Keratinocyte (primary cell): ENCODE measurements at regions not wholly inside any gene's neighbourhood (a gene's known extent, or its start where the extent isn't known, plus 50 kb on each side); places are given as distances from the start of the nearest gene placed in this dataset.

ENCODE experiments used
- DNase-seq: peaks from one replicate; pipeline ENCODE4 v3.0.0-alpha.2; 2011; ENCODE audit warnings: low read depth, missing footprints, low spot score
- FAIRE-seq: peaks from 2 replicates; lab custom pipeline; 2011; peaks lifted over from hg19 to GRCh38; lab: Jason Lieb, UNC
- H2AFZ ChIP-seq: 2 replicates; pipeline ENCODE4 v1.6.0; 2012; ENCODE audit warnings: low read length, control low read depth, inconsistent platforms; ENCODE audit not compliant: control insufficient read depth
- H3K27ac ChIP-seq: 2 replicates; pipeline ENCODE4 v1.5.1; 2011; ENCODE audit warnings: low read length; ENCODE audit not compliant: control insufficient read depth, insufficient read depth
- H3K27me3 ChIP-seq: 3 replicates; pipeline ENCODE4 v1.6.0; 2011; ENCODE audit warnings: low read length; ENCODE audit not compliant: control insufficient read depth, insufficient read depth; ENCODE audit errors: extremely low read depth
- H3K36me3 ChIP-seq, 2 experiments: 2 replicates in 1 of 2; 3 replicates in 1 of 2; pipeline ENCODE4 v1.5.1; 2011; ENCODE audit warnings: low read length in 2 of 2, mild to moderate bottlenecking in 1 of 2; ENCODE audit not compliant: control insufficient read depth in 2 of 2, insufficient read depth in 2 of 2; ENCODE audit errors: extremely low read depth in 1 of 2
- H3K4me1 ChIP-seq: 3 replicates; pipeline ENCODE4 v1.5.1; 2011; ENCODE audit warnings: low read length; ENCODE audit not compliant: control insufficient read depth, insufficient read depth; ENCODE audit errors: extremely low read depth
- H3K4me2 ChIP-seq: 3 replicates; pipeline ENCODE4 v1.6.0; 2011; ENCODE audit warnings: low read depth, low read length; ENCODE audit not compliant: control insufficient read depth, insufficient read depth; ENCODE audit errors: extremely low read depth
- H3K4me3 ChIP-seq, 3 experiments: fragments of 200-600 bp in 1 of 3; sonication (generic) in 1 of 3; 2 replicates in 2 of 3; 3 replicates in 1 of 3; pipeline ENCODE4 v1.5.1; 2011 to 2016; ENCODE audit warnings: low read length in 3 of 3, mild to moderate bottlenecking in 3 of 3, control low read depth in 2 of 3, inconsistent platforms in 1 of 3, low read depth in 1 of 3, mixed read lengths in 1 of 3, mixed run types in 1 of 3, moderate library complexity in 1 of 3; ENCODE audit not compliant: control insufficient read depth in 2 of 3, insufficient read depth in 2 of 3; ENCODE audit errors: extremely low read depth in 1 of 3
- H3K79me2 ChIP-seq: 2 replicates; pipeline ENCODE4 v1.6.0; 2012; ENCODE audit warnings: low read length; ENCODE audit not compliant: control insufficient read depth, insufficient read depth
- H3K9ac ChIP-seq: 3 replicates; pipeline ENCODE4 v1.6.0; 2011; ENCODE audit warnings: low read length; ENCODE audit not compliant: control insufficient read depth, insufficient read depth; ENCODE audit errors: extremely low read depth
- H3K9me1 ChIP-seq: 3 replicates; pipeline ENCODE4 v1.6.0; 2011; ENCODE audit warnings: low read length; ENCODE audit not compliant: control insufficient read depth, insufficient read depth; ENCODE audit errors: extremely low read depth
- H3K9me3 ChIP-seq: 2 replicates; pipeline ENCODE4 v1.5.1; 2012; ENCODE audit warnings: low read depth, low read length; ENCODE audit not compliant: control insufficient read depth
- H4K20me1 ChIP-seq: 3 replicates; pipeline ENCODE4 v1.6.0; 2011; ENCODE audit warnings: low read length; ENCODE audit not compliant: control insufficient read depth, insufficient read depth; ENCODE audit errors: extremely low read depth
- CTCF ChIP-seq, 3 experiments: IDR thresholded peaks in 1 of 3; conservative IDR thresholded peaks in 1 of 3; optimal IDR thresholded peaks in 1 of 3; 2 replicates in 2 of 3; 3 replicates in 1 of 3; pipeline versions ENCODE3 to v1.5.1; 2011; ENCODE audit warnings: low read length in 3 of 3, mild to moderate bottlenecking in 3 of 3, moderate library complexity in 2 of 3, control low read depth in 1 of 3, inconsistent platforms in 1 of 3; ENCODE audit not compliant: insufficient read depth in 2 of 3; ENCODE audit errors: extremely low read depth in 1 of 3
- EZH2 ChIP-seq: IDR thresholded peaks from one replicate; pipeline ENCODE4 v1.6.1; 2012; ENCODE audit warnings: inconsistent platforms, mild to moderate bottlenecking, low read length, moderate library complexity
- dilution Hi-C: fragments of 300-500 bp; cut with MboI; formaldehyde crosslinking; loops from one replicate; pipeline ENCODE4 v1.7.0; 2020; ENCODE audit warnings: low sequenced_read_pairs; ENCODE audit not compliant: extremely low pct_ligation_motif_present

- TF ChIP-seq EZH2 (no peak), CTCF (optimal IDR thresholded peaks at IDR 0.05 in 1 of 3, IDR thresholded peaks at IDR 0.05 in 1 of 3, conservative IDR thresholded peaks at IDR 0.05 in 1 of 3; ENCODE audit: extremely low read depth in 1 of 3, insufficient read depth in 2 of 3, low read length in 3 of 3) (no peak)
- H2AFZ ChIP-seq = no peak overlapping the region
- H3K9ac ChIP-seq = no peak overlapping the region
- H3K27me3 ChIP-seq = no peaks in the 10 kb centered on the region
- no peaks in the 10 kb centered on the region for H3K9me3 ChIP-seq
- FAIRE-seq (no peak), DNase-seq (no peak)
- H4K20me1 ChIP-seq = no peaks in the 10 kb centered on the region
- no peaks in the 10 kb centered on the region for H3K79me2 ChIP-seq
- H3K4me1 ChIP-seq = no peaks in the 10 kb centered on the region
- H3K27ac ChIP-seq = no peak overlapping the region
- no peak overlapping the region for H3K4me2 ChIP-seq
- no peaks in the 10 kb centered on the region for H3K36me3 ChIP-seq
- no peaks in the 10 kb centered on the region for H3K9me1 ChIP-seq
- dilution Hi-C loops = no loop called here
- no peak overlapping the region for H3K4me3 ChIP-seq
These were observed 1635.2 kb downstream of the FAM181B start for GRCh38 chr11:81098471-81098870.

GRCh38 chr11:81092522-81092921, 1641.1 kb downstream of the FAM181B start:
- no peak overlapping the region for H3K4me2 ChIP-seq
- no peak overlapping the region for H3K27ac ChIP-seq
- no peak overlapping the region for H2AFZ ChIP-seq
- no peak overlapping the region for H3K9ac ChIP-seq
- no peaks in the 10 kb centered on the region for H3K4me1 ChIP-seq
- peaks cover 3% of the 10 kb centered on the region for H3K27me3 ChIP-seq
- H3K9me3 ChIP-seq = no peaks in the 10 kb centered on the region
- dilution Hi-C loops = no loop called here
- TF ChIP-seq EZH2 = no peak
- no peak for TF ChIP-seq CTCF (optimal IDR thresholded peaks at IDR 0.05 in 1 of 3, IDR thresholded peaks at IDR 0.05 in 1 of 3, conservative IDR thresholded peaks at IDR 0.05 in 1 of 3; ENCODE audit: extremely low read depth in 1 of 3, insufficient read depth in 2 of 3, low read length in 3 of 3)
- DNase-seq = no peak
- H3K36me3 ChIP-seq = no peaks in the 10 kb centered on the region
- no peak overlapping the region for H3K4me3 ChIP-seq
- H3K9me1 ChIP-seq = no peaks in the 10 kb centered on the region
- FAIRE-seq = no peak
- H4K20me1 ChIP-seq = no peaks in the 10 kb centered on the region
- no peaks in the 10 kb centered on the region for H3K79me2 ChIP-seq
